ENCODE measurements at regions not wholly inside any gene's neighbourhood (a gene's known extent, or its start where the extent isn't known, plus 50 kb on each side); places are given as distances from the start of the nearest gene placed in this dataset.

- no peak for TF ChIP-seq EZH2phosphoT487 (IDR thresholded peaks at IDR 0.05; ENCODE audit: insufficient read depth, low read depth)
- no peak for TF ChIP-seq EZH2 (IDR thresholded peaks at IDR 0.05; ENCODE audit: insufficient read depth, poor library complexity, severe bottlenecking)
Observed at GRCh38 chr16:6861815-6862477, 470.7 kb upstream of the RBFOX1 start.

Data from GM23248 (cell line).